ENCODE measurements at regions not wholly inside any gene's neighbourhood (a gene's known extent, or its start where the extent isn't known, plus 50 kb on each side); places are given as distances from the start of the nearest gene placed in this dataset.

DNA sequence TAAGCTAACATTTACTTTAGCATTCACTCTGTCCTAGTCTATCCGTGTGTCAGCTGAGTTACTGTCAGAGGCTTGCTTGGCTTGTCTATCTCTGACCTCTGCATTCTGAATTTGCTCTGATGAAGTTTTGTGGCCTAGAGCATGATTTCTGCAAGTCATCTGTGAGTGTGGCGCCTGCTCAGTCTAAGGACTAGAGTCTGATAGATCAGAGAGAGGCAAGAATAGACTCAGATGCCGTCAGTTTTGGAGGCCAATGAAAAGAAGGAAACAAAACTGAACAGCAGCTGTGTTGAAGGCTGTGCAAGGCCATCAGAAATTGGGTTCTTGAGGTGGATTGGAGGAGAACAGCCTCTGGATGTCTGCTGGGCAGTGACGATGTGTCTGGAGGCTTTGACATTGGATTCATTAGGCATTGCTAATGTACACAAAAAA lies 573.1 kb downstream of the USP25 start:
- TF ChIP-seq, protein P1, sequence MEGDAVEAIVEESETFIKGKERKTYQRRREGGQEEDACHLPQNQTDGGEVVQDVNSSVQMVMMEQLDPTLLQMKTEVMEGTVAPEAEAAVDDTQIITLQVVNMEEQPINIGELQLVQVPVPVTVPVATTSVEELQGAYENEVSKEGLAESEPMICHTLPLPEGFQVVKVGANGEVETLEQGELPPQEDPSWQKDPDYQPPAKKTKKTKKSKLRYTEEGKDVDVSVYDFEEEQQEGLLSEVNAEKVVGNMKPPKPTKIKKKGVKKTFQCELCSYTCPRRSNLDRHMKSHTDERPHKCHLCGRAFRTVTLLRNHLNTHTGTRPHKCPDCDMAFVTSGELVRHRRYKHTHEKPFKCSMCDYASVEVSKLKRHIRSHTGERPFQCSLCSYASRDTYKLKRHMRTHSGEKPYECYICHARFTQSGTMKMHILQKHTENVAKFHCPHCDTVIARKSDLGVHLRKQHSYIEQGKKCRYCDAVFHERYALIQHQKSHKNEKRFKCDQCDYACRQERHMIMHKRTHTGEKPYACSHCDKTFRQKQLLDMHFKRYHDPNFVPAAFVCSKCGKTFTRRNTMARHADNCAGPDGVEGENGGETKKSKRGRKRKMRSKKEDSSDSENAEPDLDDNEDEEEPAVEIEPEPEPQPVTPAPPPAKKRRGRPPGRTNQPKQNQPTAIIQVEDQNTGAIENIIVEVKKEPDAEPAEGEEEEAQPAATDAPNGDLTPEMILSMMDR (IDR thresholded peaks at IDR 0.05; ENCODE audit: low read depth, low read length), result no peak
- Histone ChIP-seq H3K36me3 (no peaks in the 10 kb centered on the region), H3K9me3 (ENCODE audit: severe bottlenecking) (no peaks in the 10 kb centered on the region), H3K27me3 (ENCODE audit: insufficient read depth, low read depth, severe bottlenecking) (no peaks in the 10 kb centered on the region), H3K4me3 (ENCODE audit: low read depth, low read length) (no peak overlapping the region), H3K27ac (no peak overlapping the region)
- no peak for DNase-seq

DNA sequence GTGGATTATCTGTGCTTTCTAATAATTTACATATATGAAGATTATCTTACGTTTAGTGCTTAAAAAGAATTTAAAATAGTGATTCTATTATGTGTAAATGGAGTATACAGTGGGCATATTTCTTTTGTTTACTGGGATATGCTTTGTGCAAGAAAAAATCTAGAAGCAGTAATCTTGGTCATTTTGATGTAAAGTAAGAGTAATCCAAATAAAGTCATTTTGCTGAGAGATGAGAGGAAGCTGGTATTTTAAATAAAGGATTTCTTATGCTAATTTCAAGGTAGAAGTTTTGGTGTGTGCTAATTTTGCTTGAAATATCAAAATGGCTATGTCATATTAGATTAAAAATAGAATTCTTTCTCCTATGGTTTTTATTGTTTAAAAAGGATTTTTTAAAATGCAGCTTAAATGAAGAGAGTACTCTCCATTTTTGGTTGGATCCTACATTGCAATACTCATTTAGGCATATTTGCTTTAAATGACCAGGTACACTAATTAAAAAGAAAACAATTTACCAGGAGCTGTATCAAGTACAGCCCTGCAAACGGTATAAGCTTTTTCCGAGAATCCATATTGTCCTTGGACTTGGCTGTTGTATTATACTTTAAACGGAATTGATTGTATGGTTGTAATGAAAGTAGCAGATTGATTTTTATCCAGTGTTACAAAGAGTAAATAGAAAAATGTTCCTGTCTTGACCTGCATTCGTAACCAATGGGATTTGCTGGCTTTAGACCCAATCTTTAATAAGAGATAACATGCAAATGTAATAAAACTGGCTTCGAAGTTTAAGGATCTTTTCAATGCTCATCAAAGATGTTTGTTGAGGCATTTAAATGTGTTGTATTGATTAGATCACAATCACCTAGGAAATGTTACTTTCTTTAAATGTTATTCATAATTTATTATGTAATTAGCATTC lies 574.7 kb downstream of the USP25 start:
- DNase-seq, result no peak
- TF ChIP-seq, protein P1 (IDR thresholded peaks at IDR 0.05; ENCODE audit: low read depth, low read length), result no peak
- no peaks in the 10 kb centered on the region for H3K27me3 ChIP-seq (ENCODE audit: insufficient read depth, low read depth, severe bottlenecking)
- no peaks in the 10 kb centered on the region for H3K36me3 ChIP-seq
- H3K9me3 ChIP-seq (ENCODE audit: severe bottlenecking), result no peaks in the 10 kb centered on the region
- no peak overlapping the region for H3K4me3 ChIP-seq (ENCODE audit: low read depth, low read length)
- no peak overlapping the region for H3K27ac ChIP-seq

DNA sequence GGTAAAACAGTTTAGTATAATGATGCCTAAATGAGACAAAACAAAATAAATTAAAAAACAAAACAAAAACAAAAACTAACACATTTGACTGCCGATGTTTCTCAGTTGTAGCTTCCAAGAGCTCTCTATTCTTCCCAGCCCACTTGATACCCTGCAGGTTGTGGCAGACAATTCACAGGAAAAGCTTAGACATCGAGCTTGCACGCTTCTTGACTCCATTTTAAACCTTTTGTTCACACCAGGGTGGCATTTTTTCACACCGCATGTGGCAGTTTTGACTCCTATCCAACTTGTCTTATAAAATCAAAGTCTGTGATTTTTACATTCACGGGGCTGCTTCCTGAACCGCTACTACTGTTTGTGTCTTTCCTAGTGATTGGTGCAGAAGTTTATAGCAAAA lies 575.9 kb downstream of the USP25 start:
- no peak for DNase-seq
- H3K27ac ChIP-seq, result no peak overlapping the region
- H3K27me3 ChIP-seq (ENCODE audit: insufficient read depth, low read depth, severe bottlenecking), result no peaks in the 10 kb centered on the region
- H3K4me3 ChIP-seq (ENCODE audit: low read depth, low read length), result no peak overlapping the region
- TF ChIP-seq, protein P1 (IDR thresholded peaks at IDR 0.05; ENCODE audit: low read depth, low read length), result no peak
- H3K9me3 ChIP-seq (ENCODE audit: severe bottlenecking), result no peaks in the 10 kb centered on the region
- H3K36me3 ChIP-seq, result no peaks in the 10 kb centered on the region

DNA sequence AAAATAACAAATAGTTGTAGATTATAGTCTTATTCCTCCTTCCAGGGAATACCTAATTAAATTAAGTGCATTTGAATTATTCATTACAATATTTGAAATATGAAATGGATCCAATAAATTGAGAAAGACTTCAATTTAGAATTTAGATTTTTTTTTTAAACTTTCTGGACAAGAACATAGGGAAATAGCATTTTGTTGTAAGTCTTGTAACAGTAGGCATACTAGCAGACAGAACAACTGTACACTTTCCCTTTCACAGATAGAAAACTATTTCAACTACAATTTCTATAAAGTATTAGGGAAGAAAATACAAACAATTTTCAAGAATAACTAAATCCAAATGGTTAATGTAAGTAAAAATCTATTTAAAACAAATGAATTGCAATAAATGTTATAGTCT lies 577.5 kb downstream of the USP25 start:
- no peak for DNase-seq
- TF ChIP-seq, protein P1 (IDR thresholded peaks at IDR 0.05; ENCODE audit: low read depth, low read length), result no peak
- no peak overlapping the region for H3K4me3 ChIP-seq (ENCODE audit: low read depth, low read length)
- H3K27me3 ChIP-seq (ENCODE audit: insufficient read depth, low read depth, severe bottlenecking), result no peaks in the 10 kb centered on the region
- H3K27ac ChIP-seq, result no peak overlapping the region
- H3K9me3 ChIP-seq (ENCODE audit: severe bottlenecking), result no peaks in the 10 kb centered on the region
- H3K36me3 ChIP-seq, result no peaks in the 10 kb centered on the region

DNA sequence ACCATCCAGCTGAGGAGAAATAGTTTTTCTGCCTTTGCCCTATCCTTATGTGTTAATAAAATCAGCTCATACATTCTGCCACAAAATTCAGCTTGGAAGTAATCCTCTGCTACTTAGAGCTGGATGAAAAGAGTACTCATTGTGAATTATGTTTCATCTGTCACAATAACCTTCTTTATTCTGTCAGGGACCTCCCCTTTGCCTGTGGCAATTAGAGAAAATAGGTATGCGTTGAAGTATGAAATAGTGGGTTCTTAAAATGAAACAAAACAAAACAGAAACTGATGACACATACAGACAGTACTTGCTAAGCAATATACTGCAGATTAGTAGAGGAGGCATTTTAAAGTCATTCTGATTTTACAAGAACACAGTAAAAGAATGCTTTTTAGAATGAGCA lies 578.5 kb downstream of the USP25 start:
- Histone ChIP-seq H3K9me3 (ENCODE audit: severe bottlenecking) (no peaks in the 10 kb centered on the region), H3K4me3 (ENCODE audit: low read depth, low read length) (no peak overlapping the region), H3K27me3 (ENCODE audit: insufficient read depth, low read depth, severe bottlenecking) (no peaks in the 10 kb centered on the region), H3K27ac (no peak overlapping the region), H3K36me3 (no peaks in the 10 kb centered on the region)
- DNase-seq, result no peak
- TF ChIP-seq, protein P1 (IDR thresholded peaks at IDR 0.05; ENCODE audit: low read depth, low read length), result no peak
